ENCODE measurements at regions not wholly inside any gene's neighbourhood (a gene's known extent, or its start where the extent isn't known, plus 50 kb on each side); places are given as distances from the start of the nearest gene placed in this dataset.

GRCh38 chr10:36283827-36284226 is 641.7 kb upstream of the FZD8 start:
- H3K9ac ChIP-seq (ENCODE audit: insufficient read depth, low read length, poor library complexity, severe bottlenecking) = no peak overlapping the region
- H2AFZ ChIP-seq (ENCODE audit: insufficient read depth, low read depth, low read length, poor library complexity, severe bottlenecking) = no peak overlapping the region
- Mint-ChIP-seq H3K9me3 (peaks cover 4 to 27% (median 7%) of the 10 kb centered on the region in 7 donors), H3K4me1 (no peaks in the 10 kb centered on the region), H3K27ac (no peak overlapping the region), H3K4me3 (no peak overlapping the region), H3K36me3 (no peaks in the 10 kb centered on the region), H3K27me3 (ENCODE audit: low read depth in 3 of 3) (no peaks in the 10 kb centered on the region)
- DNase-seq = no peak
- H3K9me3 ChIP-seq (replicated peaks in 1 of 2; ENCODE audit: control insufficient read depth in 1 of 2, insufficient read depth in 1 of 2, low read length in 2 of 2) = peaks cover 17 to 35% of the 10 kb centered on the region in 2 donors
- no peak overlapping the region for H3K27ac ChIP-seq (ENCODE audit: low read depth in 1 of 2, low read length in 2 of 2)
- H4K20me1 ChIP-seq (ENCODE audit: insufficient read depth, low read length) = no peaks in the 10 kb centered on the region
- intact Hi-C loops (cut with micrococcal nuclease) = no loop called here
- no peak for TF ChIP-seq CTCF (IDR thresholded peaks at IDR 0.05)
- no peaks in the 10 kb centered on the region for H3K79me2 ChIP-seq (ENCODE audit: insufficient read depth, low read length)
- H3K27me3 ChIP-seq (ENCODE audit: control insufficient read depth in 2 of 2, insufficient read depth in 2 of 2, low read length in 2 of 2) = no peaks in the 10 kb centered on the region
- no peaks in the 10 kb centered on the region for H3K36me3 ChIP-seq (replicated peaks in 1 of 2; ENCODE audit: control insufficient read depth in 1 of 2, insufficient read depth in 2 of 2, low read length in 2 of 2)
- H3K4me1 ChIP-seq (ENCODE audit: control insufficient read depth in 1 of 2, insufficient read depth in 2 of 2, low read length in 2 of 2) = no peaks in the 10 kb centered on the region
- H3K4me3 ChIP-seq (replicated peaks in 1 of 3; ENCODE audit: low read depth in 2 of 3, low read length in 3 of 3) = no peak overlapping the region
- H3K4me2 ChIP-seq (replicated peaks; ENCODE audit: extremely low read depth, low read length, poor library complexity, severe bottlenecking) = no peak overlapping the region
- WGBS (ENCODE audit: insufficient coverage) = 94% methylated on average over 4 of the region's 14 CpGs

DNA sequence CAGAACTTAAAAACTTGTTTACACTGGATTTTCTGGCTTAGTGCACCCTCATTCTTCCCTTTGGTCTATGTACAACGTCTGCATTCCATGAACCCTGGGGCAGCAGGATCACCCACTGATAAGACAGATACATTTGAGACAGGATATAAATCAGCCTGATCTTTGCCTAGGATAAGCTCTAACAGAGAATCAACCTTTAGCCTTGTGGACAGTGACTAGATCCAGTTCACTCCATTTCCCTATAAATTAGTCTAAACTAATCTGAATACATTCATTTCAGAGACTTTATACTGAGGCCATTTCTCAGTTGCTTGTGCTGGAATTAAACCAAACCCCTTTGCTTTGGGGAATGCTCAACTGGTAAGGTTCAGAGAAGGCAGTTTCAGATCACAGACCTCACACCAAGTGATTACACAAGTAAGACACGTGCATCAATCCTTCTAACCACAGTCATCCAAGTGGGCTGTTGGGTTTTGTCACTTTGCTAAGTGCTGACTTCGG is 639.8 kb upstream of the FZD8 start:
- intact Hi-C loops (cut with micrococcal nuclease) = no loop called here
- Mint-ChIP-seq H3K27ac (no peak overlapping the region), H3K4me3 (no peak overlapping the region)

More for the DNA sequence above, 639.8 kb upstream of the FZD8 start:
- Histone ChIP-seq H3K36me3 (replicated peaks in 1 of 2; ENCODE audit: control insufficient read depth in 1 of 2, insufficient read depth in 2 of 2, low read length in 2 of 2) (no peaks in the 10 kb centered on the region), H3K27ac (ENCODE audit: low read depth in 1 of 2, low read length in 2 of 2) (no peak overlapping the region), H3K9me3 (replicated peaks in 1 of 2; ENCODE audit: control insufficient read depth in 1 of 2, insufficient read depth in 1 of 2, low read length in 2 of 2) (peaks cover 17 to 23% of the 10 kb centered on the region in 2 donors), H3K9ac (ENCODE audit: insufficient read depth, low read length, poor library complexity, severe bottlenecking) (no peak overlapping the region), H3K4me3 (replicated peaks in 1 of 3; ENCODE audit: low read depth in 2 of 3, low read length in 3 of 3) (no peak overlapping the region), H2AFZ (ENCODE audit: insufficient read depth, low read depth, low read length, poor library complexity, severe bottlenecking) (no peak overlapping the region), H3K79me2 (ENCODE audit: insufficient read depth, low read length) (no peaks in the 10 kb centered on the region), H3K4me1 (ENCODE audit: control insufficient read depth in 1 of 2, insufficient read depth in 2 of 2, low read length in 2 of 2) (no peaks in the 10 kb centered on the region), H3K4me2 (replicated peaks; ENCODE audit: extremely low read depth, low read length, poor library complexity, severe bottlenecking) (no peak overlapping the region), H4K20me1 (ENCODE audit: insufficient read depth, low read length) (no peaks in the 10 kb centered on the region), H3K27me3 (ENCODE audit: control insufficient read depth in 2 of 2, insufficient read depth in 2 of 2, low read length in 2 of 2) (no peaks in the 10 kb centered on the region)
- H3K9me3 Mint-ChIP-seq = peaks cover 1 to 23% (median 8%) of the 10 kb centered on the region in 7 donors
- no peaks in the 10 kb centered on the region for H3K27me3 Mint-ChIP-seq (ENCODE audit: low read depth in 3 of 3)
- no peak for TF ChIP-seq CTCF (IDR thresholded peaks at IDR 0.05)
- no CpG with 5 or more reads among the region's 3 CpGs for WGBS (ENCODE audit: insufficient coverage)
- H3K4me1 Mint-ChIP-seq = no peaks in the 10 kb centered on the region
- no peak for DNase-seq
- no peaks in the 10 kb centered on the region for H3K36me3 Mint-ChIP-seq
